HG02678 (cell line): ENCODE measurements at regions not wholly inside any gene's neighbourhood (a gene's known extent, or its start where the extent isn't known, plus 50 kb on each side); places are given as distances from the start of the nearest gene placed in this dataset.

Experiments used
- ATAC-seq: cut with Tn5 transposase; IDR thresholded peaks from one replicate; pipeline ENCODE4 v1.9.1; 2021; ENCODE audit warnings: mild to moderate bottlenecking, moderate library complexity; ENCODE audit not compliant: unreplicated experiment

DNA sequence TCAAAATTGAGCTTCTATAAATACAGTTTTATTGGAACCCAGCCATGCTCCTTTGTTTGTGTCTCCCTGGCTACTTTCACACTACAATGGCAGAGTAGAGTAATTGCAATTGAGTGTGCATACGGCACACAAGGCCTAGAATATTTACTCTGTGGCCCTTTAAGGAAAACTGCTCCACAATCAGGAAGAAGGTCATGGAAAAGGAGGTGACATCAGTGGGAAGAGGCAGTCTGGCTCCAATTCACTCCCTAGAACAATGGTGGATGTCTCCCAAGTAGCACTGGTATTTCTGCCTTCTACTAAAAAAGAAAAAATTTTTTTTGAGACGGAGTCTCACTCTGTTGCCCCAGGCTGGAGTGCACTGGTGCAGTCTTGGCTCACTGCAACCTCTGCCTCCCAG, 51.3 kb downstream of the KRTAP19-8 start:
- ATAC-seq: no peak

DNA sequence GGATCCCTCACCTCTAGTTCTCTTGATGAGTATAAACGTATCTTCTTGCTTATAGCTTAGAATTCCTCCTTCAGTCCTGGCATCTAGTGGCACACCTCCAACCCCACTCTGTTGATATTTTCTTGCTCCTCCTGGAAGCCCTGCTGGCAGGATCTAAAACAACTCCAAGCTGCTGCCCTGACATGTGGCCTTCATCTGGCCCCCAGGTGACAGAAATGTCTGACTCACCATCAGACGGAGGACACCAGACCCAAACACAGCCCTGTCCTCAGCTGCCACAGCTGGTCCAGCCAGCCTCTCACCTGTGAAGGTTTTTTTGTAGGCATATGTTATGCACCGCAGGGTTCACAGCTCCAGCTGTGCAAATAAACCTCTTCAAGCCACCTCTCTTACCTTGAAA, 53.4 kb downstream of the KRTAP19-8 start:
- no peak for ATAC-seq

DNA sequence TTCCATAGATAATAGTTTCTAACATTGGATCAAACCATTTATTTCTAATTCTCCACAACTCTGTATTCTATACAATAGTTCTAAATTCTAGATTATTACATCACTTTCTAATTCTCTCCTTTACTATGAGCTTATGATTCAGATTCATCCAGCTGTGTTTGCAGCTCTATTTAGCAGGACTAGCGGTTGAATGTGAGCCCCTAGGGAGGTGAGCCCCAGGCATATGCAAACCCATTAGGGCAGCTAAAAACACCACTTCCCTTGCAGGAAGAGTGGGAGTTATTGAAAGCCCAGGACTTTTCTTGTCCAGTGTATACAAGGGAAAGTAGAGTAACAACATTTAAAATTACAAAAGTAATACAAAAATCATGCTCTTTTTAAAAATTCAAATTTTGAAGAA, 56.9 kb downstream of the KRTAP19-8 start:
- ATAC-seq: peak; percentile 58

DNA sequence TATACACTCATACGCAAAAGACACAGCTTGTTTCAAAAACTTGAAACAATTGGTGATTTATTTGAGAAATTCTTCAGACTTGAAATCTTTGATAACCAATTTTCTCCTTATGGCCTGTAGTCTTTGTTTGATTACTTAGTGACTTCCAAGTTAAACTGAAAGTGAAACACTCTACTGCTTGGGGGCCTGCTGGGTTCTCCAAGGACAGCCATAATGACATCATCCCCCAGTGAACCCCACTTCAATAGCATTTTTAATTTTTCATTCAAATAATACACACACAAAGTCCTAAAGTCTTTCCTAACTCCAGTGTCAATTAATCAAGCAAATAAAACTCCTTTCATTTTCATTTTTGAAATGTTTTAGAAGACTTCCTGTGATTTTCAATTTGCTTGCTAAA, 59.2 kb downstream of the KRTAP19-8 start:
- no peak for ATAC-seq

DNA sequence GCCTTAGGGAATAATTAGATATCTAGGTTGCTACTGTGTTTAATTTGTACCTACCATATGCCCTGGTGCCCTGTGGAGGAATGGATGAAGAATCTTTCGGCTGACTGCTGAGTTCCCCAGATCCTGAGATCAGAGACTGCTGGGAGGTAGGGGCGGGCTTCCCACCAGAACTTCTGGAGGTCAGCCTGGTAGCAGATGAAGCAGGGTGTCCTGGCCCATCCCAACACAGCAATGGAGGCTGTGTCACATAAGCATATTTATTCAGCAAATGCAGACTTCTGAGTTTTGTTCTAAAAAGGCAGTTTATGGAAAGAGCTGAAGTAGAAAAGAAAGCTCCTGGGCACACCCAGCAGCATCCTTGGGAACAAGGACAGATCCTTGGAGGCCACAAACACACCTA, 74.0 kb downstream of the KRTAP19-8 start:
- ATAC-seq: no peak

GRCh38 chr21:30963502-30963901, 74.8 kb downstream of the KRTAP19-8 start:
- ATAC-seq: no peak

GRCh38 chr21:30962013-30962412, 76.3 kb downstream of the KRTAP19-8 start:
- no peak for ATAC-seq

DNA sequence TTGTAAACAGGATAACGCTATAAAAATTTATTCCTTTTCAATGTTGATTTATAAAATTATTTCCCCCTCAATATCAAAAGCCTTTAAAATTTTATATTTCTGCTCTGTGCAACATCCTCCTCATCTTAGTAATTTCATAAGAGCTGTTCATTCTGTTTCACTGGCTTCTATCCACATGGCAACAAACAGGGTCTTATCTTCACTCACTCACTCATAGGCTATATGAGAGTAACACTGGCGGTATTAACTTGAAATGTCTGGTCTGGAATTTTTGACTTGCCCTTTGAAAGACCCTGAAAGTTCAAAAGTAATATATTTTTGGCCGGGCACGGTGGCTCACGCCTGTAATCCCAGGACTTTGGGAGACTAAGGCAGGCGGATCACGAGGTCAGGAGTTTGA, 77.4 kb upstream of the KRTAP11-1 start:
- no peak for ATAC-seq

DNA sequence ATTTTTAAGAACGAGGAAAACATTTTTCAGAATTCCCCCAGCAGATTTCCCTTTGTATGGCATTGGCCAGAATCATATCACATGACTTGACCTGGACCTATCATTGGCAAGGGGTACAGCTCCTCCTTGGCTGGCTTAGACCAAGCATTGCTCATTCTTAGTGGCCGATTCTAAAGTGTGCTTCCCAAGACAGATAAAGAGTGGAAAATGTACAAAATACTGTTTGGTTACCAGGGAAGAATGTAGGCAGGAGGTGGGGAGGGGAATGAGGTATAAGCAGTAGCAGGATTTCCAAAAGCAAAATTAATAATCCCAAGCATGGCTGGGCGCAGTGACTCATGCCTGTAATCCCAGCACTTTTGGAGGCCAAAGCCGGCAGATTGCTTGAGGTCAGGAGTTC, 75.6 kb upstream of the KRTAP11-1 start:
- no peak for ATAC-seq

GRCh38 chr21:30953605-30954004, 72.2 kb upstream of the KRTAP11-1 start:
- no peak for ATAC-seq

DNA sequence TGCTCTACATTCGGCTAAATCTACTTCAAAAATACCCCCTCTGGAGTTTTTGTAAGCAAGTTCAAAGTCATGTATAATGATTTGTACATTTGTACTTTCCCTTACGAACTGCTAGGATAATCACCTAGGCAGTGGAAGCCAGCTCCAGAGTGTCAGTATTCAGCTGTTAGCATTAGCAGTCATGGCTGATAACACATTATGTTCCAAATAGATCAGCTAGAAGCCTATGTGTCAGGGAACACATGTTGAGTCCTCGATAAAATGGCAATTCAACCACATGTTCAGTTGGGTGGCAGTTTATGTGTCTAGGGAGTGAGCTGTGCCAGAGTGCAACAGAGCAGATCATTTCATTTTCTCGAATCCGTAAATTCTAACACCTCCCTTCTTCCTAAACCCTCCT, 65.8 kb upstream of the KRTAP11-1 start:
- no peak for ATAC-seq

- no peak for ATAC-seq
Observed at GRCh38 chr21:30943920-30944319, 62.5 kb upstream of the KRTAP11-1 start.

DNA sequence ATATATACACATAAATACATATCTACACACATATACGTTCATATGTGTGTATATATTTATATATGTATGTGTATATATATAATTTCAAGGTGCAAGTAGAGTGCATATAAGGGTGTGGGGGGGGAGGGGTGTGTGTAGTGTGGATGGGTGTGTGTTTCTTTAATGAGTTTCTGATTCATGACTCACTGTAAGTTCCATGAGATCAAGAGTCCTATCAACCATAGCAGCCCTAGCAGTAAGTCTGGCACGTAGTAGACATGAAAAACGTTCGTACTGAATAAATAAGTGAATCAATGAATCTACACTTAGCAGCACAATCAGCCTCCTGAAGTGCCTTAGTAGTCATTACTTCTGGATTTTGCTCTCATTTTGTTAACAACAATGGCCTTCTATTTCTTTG, 61.9 kb upstream of the KRTAP11-1 start:
- no peak for ATAC-seq

GRCh38 chr21:30942192-30942591, 60.8 kb upstream of the KRTAP11-1 start:
- no peak for ATAC-seq

- ATAC-seq: no peak
Observed at GRCh38 chr21:30936207-30936606, 54.8 kb upstream of the KRTAP11-1 start.

GRCh38 chr21:30935889-30936168, 54.4 kb upstream of the KRTAP11-1 start:
- ATAC-seq: no peak

DNA sequence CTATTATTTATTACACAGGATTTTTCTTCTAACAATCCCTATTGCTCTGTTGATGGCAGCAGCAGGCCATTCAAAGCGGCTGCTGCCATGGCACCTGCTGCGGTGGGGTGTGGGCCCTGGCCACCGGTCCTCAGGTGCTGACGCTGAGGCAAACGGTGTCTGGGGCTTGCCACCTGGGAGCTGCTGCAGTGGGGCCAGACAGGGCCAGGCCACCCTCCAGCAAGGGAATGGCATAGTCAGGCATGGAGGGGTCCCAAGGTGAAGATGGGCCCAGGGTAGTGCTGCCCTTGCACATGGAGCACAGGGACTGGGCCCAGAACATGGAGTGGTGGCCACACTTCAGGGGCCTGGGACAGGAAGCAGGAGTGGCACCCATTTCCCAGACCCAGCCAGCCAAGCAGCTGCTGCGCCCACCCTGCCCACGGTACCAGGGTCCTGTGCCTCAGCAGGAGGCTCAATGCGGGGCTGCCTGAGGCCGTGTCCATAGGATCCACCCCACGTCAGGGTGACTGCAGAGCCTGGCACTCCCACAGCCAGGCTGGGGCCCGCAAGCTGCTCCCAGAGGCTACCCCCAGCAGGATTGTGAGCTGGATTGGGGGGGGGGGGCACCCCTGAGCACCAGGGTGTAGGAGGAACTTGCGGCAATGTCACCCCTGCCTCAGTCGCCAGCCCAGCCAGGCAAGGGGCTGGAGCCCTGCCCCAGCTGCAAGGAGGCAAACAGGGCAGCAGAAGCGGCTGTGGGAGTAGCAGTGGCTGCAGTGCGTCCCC, 53.9 kb upstream of the KRTAP11-1 start:
- no peak for ATAC-seq

DNA sequence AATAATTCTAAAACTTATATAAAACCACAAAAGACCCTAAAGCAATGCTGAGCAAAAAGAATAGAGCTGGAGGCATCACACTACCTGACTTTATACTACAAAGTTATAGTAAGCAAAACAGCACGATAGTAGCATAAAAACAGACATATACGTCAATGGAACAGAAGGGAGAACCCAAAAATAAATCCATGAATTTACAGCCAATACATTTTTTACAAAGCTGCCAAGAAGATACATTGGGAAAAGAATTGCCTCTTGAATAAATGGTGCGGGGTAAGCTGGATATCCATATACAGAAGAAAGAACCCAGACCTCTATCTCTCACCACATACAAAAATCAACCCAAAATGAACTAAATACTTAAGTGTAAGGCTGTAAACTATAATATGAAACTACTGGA, 51.3 kb upstream of the KRTAP11-1 start:
- no peak for ATAC-seq
